ENCODE measurements at regions not wholly inside any gene's neighbourhood (a gene's known extent, or its start where the extent isn't known, plus 50 kb on each side); places are given as distances from the start of the nearest gene placed in this dataset.

DNA sequence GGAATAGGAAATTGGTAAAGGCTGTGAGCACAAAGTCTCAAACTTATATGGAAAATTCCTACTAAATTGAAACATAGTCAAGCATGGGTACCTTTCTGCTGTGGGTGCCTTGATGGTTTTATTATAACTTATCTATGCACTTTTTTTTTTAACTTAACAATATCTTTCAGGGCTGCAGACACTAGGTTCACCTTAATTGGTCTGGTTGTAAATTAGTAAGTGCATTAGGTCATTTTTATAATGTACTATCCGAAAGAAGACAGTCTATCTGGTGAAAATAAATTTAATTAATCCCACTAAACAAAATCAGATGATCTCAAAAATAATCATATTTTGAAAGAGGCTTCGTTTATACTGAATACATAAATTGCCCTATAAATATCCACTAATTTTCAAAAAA, 446.8 kb upstream of the DCN start:
- H3K9me3 Mint-ChIP-seq: peaks cover 15% of the 10 kb centered on the region
- no peaks in the 10 kb centered on the region for H3K27me3 Mint-ChIP-seq
- H3K36me3 Mint-ChIP-seq: peaks cover 2% of the 10 kb centered on the region
- H3K4me3 Mint-ChIP-seq: no peak overlapping the region
- H3K27ac Mint-ChIP-seq: no peak overlapping the region
- no peak for DNase-seq
- H3K4me1 Mint-ChIP-seq: no peaks in the 10 kb centered on the region

DNA sequence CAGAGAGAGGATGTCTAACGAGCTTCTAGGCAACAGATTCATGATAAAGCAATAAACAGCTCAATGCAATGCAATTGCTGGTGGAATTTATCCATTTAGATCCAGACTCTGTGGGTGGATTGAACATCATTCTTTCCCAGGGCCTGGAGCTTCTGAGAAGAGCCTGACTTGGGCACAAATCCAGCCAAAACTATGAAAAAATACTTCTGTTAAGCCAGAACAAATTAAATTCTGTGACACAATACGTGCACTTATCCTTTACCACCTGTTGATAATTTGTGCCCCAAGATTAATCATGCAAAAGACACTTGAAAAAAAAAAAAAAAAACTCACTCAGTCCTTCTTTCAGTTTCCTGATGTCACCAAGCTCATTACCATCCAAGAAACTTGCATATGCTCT, 446.0 kb upstream of the DCN start:
- H3K27me3 Mint-ChIP-seq: no peaks in the 10 kb centered on the region
- H3K4me3 Mint-ChIP-seq: no peak overlapping the region
- no peaks in the 10 kb centered on the region for H3K4me1 Mint-ChIP-seq
- H3K9me3 Mint-ChIP-seq: peaks cover 15% of the 10 kb centered on the region
- H3K27ac Mint-ChIP-seq: no peak overlapping the region
- H3K36me3 Mint-ChIP-seq: peaks cover 2% of the 10 kb centered on the region
- no peak for DNase-seq

DNA sequence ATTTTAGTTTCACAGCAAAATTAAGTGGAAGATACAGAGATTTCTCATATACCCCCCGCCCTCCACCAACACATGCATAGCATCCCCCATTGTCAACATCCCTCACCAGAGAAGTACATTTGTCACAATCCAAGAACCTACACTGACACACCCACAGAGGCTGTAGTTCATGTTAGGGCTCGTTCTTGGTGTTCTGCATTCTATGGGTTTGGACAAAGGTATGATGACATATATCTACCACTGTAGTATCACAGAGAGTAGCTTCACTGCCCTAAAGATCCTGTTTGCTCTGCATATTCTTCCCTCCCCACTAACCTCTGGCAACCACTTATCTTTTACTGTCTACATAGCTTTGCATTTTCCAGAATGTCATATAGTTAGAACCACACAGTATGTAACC, 444.6 kb upstream of the DCN start:
- Mint-ChIP-seq H3K4me1 (no peaks in the 10 kb centered on the region), H3K9me3 (peaks cover 15% of the 10 kb centered on the region), H3K4me3 (no peak overlapping the region), H3K27ac (no peak overlapping the region), H3K27me3 (no peaks in the 10 kb centered on the region), H3K36me3 (peaks cover 2% of the 10 kb centered on the region)
- no peak for DNase-seq

DNA sequence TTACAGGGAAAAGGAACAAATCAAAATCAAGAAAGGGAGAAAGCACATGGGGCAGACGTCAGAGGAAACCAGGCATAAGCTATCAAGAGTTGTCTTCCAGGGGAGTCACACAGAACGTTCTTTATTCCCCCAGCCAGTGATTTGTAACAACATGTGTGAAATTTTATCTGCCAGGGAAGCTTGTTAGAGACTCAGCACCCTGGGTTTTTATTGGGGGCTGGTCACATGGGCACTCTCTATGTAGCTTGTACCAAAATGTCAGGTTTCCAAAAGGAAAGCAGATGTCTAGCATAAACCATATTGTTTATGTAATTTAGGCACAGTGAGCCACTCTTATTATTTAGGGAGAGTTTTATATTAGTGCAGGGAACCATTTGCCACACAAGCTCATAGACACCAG, 440.4 kb upstream of the DCN start:
- Mint-ChIP-seq H3K27ac (no peak overlapping the region), H3K36me3 (peaks cover 2% of the 10 kb centered on the region), H3K4me1 (peaks cover 2% of the 10 kb centered on the region), H3K9me3 (peaks cover 15% of the 10 kb centered on the region), H3K4me3 (no peak overlapping the region), H3K27me3 (no peaks in the 10 kb centered on the region)
- DNase-seq: no peak

DNA sequence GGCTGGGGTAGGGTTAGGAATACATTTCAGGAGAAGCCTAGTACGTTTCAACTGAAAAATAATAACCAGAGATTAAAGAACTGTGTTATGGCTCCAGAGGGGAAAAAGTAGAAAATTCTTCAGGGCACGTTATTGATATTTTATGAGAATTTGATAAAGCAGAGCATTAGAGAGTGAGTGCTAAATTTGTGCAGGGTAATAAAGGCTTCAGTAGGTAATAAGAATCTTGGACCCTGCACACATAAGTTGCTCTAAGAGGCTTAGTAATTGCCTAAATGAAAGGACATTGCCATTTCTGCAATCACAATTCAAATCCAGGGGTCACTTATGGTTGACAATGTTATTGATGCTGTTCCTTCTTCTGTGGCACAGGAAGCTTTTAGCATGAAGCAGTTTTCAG, 439.4 kb upstream of the DCN start:
- H3K27ac Mint-ChIP-seq: no peak overlapping the region
- peaks cover 2% of the 10 kb centered on the region for H3K36me3 Mint-ChIP-seq
- peaks cover 5% of the 10 kb centered on the region for H3K4me1 Mint-ChIP-seq
- no peak overlapping the region for H3K4me3 Mint-ChIP-seq
- no peak for DNase-seq
- H3K9me3 Mint-ChIP-seq: peaks cover 14% of the 10 kb centered on the region
- no peaks in the 10 kb centered on the region for H3K27me3 Mint-ChIP-seq

DNA sequence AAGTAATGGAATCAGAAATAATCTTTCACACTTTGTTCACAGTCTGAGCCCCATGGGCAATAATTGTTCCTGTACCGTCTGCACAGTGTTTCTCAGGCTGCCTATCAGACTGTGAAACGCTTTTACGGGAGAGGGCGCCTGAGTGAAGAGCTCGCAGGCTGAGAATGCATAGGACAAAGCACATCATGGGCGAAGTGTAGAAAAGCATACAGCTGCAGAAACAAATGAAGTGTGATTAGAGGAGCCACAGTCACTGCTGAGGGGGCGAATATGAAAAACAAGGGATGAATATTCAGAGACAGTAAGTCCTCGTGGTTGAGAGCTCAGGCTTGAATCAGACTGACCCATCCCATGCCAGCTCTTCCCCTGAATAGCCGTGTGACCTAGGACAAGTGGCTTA, 438.4 kb upstream of the DCN start:
- H3K9me3 Mint-ChIP-seq: peaks cover 6% of the 10 kb centered on the region
- DNase-seq: no peak
- H3K4me3 Mint-ChIP-seq: no peak overlapping the region
- H3K27me3 Mint-ChIP-seq: no peaks in the 10 kb centered on the region
- H3K36me3 Mint-ChIP-seq: no peaks in the 10 kb centered on the region
- peaks cover 5% of the 10 kb centered on the region for H3K4me1 Mint-ChIP-seq
- no peak overlapping the region for H3K27ac Mint-ChIP-seq

DNA sequence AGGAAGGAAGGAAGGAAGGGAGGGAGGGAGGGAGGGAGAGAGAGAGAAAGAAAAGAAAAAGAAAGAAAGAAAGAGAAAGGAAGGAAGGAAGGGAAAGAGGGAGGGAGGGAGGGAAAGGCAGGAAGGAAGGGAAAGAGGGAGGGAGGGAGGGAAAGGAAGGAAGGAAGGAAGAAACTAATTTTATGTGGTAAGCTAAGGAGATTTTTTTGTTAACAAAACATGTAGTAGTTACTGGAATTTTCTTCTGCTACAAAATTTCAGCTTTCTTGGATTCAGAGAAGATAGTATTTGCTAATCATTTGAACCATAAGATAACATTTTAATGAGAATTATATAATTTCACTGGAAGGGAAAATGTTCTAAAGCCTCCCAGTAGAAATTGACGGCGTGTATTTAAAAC, 437.8 kb upstream of the DCN start:
- Mint-ChIP-seq H3K27ac (no peak overlapping the region), H3K4me3 (no peak overlapping the region), H3K27me3 (no peaks in the 10 kb centered on the region), H3K4me1 (peaks cover 5% of the 10 kb centered on the region), H3K9me3 (peaks cover 2% of the 10 kb centered on the region), H3K36me3 (no peaks in the 10 kb centered on the region)
- DNase-seq: no peak

DNA sequence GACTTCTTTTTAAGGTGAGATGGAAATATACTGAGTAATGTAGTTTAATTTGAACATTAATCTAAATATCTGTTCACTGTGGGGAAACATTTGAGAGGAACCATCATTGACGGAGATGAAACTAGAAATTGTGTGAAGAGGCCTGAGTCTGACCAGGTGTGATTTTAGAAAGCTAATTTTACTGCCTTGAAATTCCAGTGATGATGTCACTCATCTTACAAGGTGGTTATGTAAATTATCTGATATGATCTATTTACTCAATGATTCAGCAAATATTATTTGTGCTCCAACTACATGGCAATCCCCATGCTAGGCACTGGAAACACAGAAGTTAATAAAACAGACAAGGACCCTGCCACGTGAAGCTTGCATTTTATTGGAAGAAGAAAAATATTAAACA, 435.7 kb upstream of the DCN start:
- Mint-ChIP-seq H3K27ac (peak overlapping the region; percentile 6), H3K4me1 (peaks cover 5% of the 10 kb centered on the region), H3K36me3 (no peaks in the 10 kb centered on the region), H3K9me3 (no peaks in the 10 kb centered on the region), H3K27me3 (no peaks in the 10 kb centered on the region), H3K4me3 (no peak overlapping the region)
- no peak for DNase-seq

DNA sequence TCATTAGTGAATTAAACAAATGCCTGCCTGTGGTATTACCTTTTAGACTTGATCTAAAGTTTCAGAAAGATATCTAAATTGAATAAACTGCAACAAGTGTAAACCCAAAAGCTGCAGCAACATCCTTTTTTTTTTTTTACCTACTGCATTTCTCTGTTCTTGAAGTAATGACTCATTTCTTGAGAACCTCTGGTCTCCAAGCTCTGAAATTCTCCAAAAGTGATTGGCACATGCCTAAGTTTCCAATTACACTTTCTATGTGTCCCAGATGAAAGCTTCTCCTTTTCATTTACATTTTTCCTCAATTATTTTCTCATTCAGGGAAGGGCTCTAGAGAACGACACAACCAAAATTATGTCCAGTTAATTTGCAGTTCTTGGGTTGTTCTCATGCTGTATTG, 435.2 kb upstream of the DCN start:
- Mint-ChIP-seq H3K4me1 (peaks cover 5% of the 10 kb centered on the region), H3K36me3 (no peaks in the 10 kb centered on the region), H3K9me3 (no peaks in the 10 kb centered on the region), H3K4me3 (no peak overlapping the region), H3K27me3 (no peaks in the 10 kb centered on the region), H3K27ac (peak overlapping the region; percentile 6)
- DNase-seq: no peak

DNA sequence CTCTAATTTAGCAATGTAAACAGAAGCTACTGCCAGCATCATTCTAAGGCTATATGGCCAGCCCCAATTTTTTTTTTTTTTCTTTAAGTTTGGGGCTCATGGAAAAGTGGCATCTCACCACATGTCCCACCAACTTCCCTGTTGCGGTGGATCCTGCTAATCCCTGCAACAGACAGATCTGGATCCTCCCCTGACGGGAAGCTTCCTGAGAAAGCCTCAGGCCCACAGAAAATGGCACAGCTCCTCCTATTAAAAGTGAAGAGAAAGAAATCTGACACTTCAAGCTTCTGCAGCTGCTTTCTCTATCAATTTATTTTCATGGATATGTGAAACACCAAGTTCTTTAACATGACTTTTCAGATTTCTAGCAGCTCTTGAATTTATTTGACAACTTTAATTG, 433.8 kb upstream of the DCN start:
- Mint-ChIP-seq H3K9me3 (no peaks in the 10 kb centered on the region), H3K4me3 (no peak overlapping the region)

DNA sequence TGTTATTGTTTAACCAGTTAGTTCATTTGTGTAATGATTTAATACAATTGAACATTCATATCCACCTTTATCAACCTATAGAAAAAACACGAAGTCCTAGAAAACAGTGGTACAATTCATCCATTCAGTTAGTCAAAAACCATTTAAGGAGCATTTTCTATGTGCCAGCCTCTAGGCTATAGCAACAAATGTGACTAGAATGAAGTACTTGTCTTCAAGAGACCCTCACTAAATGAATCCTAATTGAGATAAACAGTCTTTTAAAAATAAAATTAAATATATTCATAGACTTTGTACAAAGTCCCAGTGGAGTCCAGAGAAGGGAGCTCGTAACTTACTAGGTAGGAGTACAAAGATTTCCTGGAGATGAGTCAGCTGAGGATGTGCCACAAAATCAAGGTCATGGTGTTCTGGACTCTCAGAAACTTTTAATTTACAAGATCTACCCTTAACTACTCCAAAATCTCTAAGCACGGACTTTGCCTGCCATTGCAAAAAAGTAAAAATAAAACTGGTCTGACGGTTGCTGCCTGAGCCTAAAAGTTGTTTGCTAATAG, 430.7 kb upstream of the DCN start:
- Mint-ChIP-seq H3K4me1 (peaks cover 16% of the 10 kb centered on the region), H3K4me3 (no peak overlapping the region), H3K27me3 (no peaks in the 10 kb centered on the region), H3K27ac (no peak overlapping the region), H3K36me3 (no peaks in the 10 kb centered on the region), H3K9me3 (no peaks in the 10 kb centered on the region)
- DNase-seq: no peak

More for the DNA sequence above, 433.8 kb upstream of the DCN start:
- Mint-ChIP-seq H3K36me3 (no peaks in the 10 kb centered on the region), H3K4me1 (peaks cover 5% of the 10 kb centered on the region), H3K27ac (no peak overlapping the region), H3K27me3 (no peaks in the 10 kb centered on the region)
- no peak for DNase-seq

DNA sequence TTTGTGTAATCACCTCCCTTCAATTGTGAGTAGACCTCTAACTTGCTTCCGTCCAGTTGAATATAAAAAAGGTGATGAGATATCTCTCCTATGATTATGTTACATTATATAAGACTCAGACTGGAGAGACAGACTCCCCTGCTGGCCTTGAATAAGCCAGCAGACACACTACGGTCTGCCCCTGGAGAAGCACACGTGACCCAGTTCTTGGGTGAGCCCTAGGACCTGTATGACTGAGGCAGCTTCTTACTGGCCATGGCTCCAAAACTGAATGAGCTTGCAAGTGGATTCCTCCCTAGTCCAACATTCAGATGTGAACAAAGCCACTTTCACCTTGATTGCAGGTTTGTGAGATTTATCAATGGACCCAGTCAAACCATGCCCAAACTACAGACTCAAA, 427.9 kb upstream of the DCN start:
- Mint-ChIP-seq H3K4me1 (peaks cover 11% of the 10 kb centered on the region), H3K27ac (no peak overlapping the region), H3K36me3 (no peaks in the 10 kb centered on the region), H3K27me3 (no peaks in the 10 kb centered on the region), H3K9me3 (no peaks in the 10 kb centered on the region), H3K4me3 (no peak overlapping the region)
- no peak for DNase-seq

DNA sequence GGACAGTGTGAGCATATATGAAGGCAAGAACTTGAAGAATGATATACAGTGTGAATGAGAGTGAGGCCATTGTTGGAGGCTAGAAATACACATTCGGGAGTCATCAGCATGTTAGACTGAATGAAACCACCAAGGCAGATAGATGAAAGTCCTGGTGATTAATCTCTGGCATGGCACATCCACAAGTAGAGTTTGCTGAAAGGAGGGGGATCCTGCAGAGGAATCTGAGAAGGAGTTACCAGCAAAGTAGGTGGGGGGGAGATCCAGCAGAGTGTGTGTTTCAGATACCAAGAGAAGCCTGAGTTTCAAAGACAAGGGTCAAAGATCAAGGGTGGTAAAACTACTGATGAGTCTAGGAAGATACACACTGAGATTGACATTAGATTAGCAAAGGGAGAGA, 426.7 kb upstream of the DCN start:
- Mint-ChIP-seq H3K27ac (no peak overlapping the region), H3K36me3 (no peaks in the 10 kb centered on the region), H3K4me3 (no peak overlapping the region), H3K4me1 (peaks cover 11% of the 10 kb centered on the region), H3K27me3 (peaks cover 4% of the 10 kb centered on the region), H3K9me3 (no peaks in the 10 kb centered on the region)
- no peak for DNase-seq

DNA sequence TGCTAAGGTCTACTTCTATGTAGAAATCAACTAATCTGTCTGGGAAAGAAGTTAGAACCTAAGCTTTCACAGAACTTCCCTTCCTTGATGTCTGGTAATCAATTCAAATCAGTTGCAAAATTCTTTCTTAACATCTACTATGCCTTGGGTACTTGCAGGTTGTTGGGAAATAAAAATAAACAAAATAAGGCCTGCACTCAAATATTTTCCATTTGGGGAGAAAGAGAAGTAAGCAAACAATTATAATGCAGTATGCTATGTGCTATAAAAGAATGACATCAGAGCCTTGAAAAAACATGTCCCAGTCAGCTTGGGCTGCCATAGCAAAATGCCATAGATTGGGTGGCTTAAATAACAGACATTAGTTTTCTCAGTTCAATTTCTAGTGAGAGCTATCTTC, 425.9 kb upstream of the DCN start:
- DNase-seq: no peak
- H3K27me3 Mint-ChIP-seq: peaks cover 4% of the 10 kb centered on the region
- H3K4me3 Mint-ChIP-seq: no peak overlapping the region
- no peaks in the 10 kb centered on the region for H3K36me3 Mint-ChIP-seq
- no peaks in the 10 kb centered on the region for H3K9me3 Mint-ChIP-seq
- H3K4me1 Mint-ChIP-seq: peaks cover 11% of the 10 kb centered on the region
- H3K27ac Mint-ChIP-seq: no peak overlapping the region

DNA sequence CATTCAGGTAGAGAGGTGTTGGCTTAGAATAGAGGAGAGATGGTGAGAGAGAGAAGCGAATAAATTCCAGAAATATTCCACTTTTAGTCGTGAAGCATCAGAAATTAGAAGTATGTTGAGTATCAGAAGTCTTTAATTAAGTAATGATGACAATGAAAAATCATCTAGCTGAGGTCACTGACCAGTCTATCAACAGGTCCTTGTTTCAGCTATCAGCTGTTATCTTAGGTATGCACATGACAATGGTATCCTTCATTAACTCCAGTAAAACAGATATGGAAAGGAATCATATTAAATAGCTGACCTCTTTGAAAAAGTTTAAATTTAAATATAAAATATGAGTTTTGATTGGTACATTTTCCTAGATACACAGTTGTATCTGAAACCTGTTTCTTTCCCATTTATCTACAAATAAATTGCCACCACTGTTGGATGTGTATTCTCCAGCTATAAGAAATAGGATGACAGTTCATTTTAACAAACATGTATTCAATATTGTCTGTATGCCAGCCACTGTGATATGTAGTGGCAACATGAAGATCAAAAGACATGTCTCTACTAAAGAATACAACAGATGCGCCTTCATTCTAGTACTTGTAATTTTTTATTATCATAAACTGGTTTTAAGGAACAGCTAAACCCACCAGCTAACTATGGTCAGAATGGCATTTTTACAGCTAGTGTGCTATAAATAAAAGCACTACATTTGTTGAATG, 424.2 kb upstream of the DCN start:
- peaks cover 11% of the 10 kb centered on the region for H3K4me1 Mint-ChIP-seq
- H3K27ac Mint-ChIP-seq: no peak overlapping the region
- DNase-seq: no peak
- H3K27me3 Mint-ChIP-seq: peaks cover 4% of the 10 kb centered on the region
- H3K4me3 Mint-ChIP-seq: no peak overlapping the region
- no peaks in the 10 kb centered on the region for H3K36me3 Mint-ChIP-seq
- no peaks in the 10 kb centered on the region for H3K9me3 Mint-ChIP-seq

DNA sequence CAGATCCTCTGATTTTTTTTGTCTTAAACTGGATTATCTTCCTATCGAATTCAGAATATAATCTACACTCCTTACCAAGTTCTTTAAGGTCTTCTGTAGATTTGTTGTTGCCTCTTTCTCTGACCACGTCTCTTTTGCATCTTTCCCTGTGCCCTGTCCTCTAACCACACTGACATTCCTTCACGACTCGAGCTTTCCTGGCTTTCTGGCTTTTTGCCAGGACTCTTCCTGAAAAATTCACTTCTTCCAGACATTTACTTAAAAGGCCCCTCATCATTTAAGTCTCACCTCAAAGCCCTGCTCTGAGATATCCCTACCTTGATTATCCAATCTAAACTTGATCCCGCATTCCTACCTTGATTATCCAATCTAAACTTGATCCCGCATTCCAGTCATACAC, 422.3 kb upstream of the DCN start:
- Mint-ChIP-seq H3K27me3 (peaks cover 4% of the 10 kb centered on the region), H3K9me3 (peaks cover 2% of the 10 kb centered on the region), H3K27ac (no peak overlapping the region), H3K36me3 (peaks cover 3% of the 10 kb centered on the region), H3K4me3 (no peak overlapping the region), H3K4me1 (peaks cover 5% of the 10 kb centered on the region)
- no peak for DNase-seq
